ENCODE measurements at regions not wholly inside any gene's neighbourhood (a gene's known extent, or its start where the extent isn't known, plus 50 kb on each side); places are given as distances from the start of the nearest gene placed in this dataset.

GRCh38 chr6:139649128-139649527, 274.7 kb upstream of the CITED2 start:
- H3K9me3 ChIP-seq = no peaks in the 10 kb centered on the region
- in situ Hi-C loops (cut with MboI; ENCODE audit: low sequenced_read_pairs) = no loop called here
- DNase-seq (ENCODE audit: low spot score in 2 of 2) = no peak
- no peaks in the 10 kb centered on the region for H3K4me1 ChIP-seq
- no peaks in the 10 kb centered on the region for H3K36me3 ChIP-seq (replicated peaks)
- H3K4me3 ChIP-seq = no peak overlapping the region
- H3K27me3 ChIP-seq (ENCODE audit: low read depth) = no peaks in the 10 kb centered on the region

- H3K9me3 ChIP-seq = no peaks in the 10 kb centered on the region
- no peak overlapping the region for H3K4me3 ChIP-seq
- no peaks in the 10 kb centered on the region for H3K27me3 ChIP-seq (ENCODE audit: low read depth)
- DNase-seq (ENCODE audit: low spot score in 2 of 2) = no peak
- H3K36me3 ChIP-seq (replicated peaks) = no peaks in the 10 kb centered on the region
- H3K4me1 ChIP-seq = no peaks in the 10 kb centered on the region
- in situ Hi-C loops (cut with MboI; ENCODE audit: low sequenced_read_pairs) = no loop called here
Observed at GRCh38 chr6:139648430-139649000, 274.1 kb upstream of the CITED2 start.

GRCh38 chr6:139647841-139648240, 273.4 kb upstream of the CITED2 start:
- in situ Hi-C loops (cut with MboI; ENCODE audit: low sequenced_read_pairs) = no loop called here
- no peaks in the 10 kb centered on the region for H3K4me1 ChIP-seq
- no peak for DNase-seq (ENCODE audit: low spot score in 2 of 2)
- H3K9me3 ChIP-seq = no peaks in the 10 kb centered on the region
- no peaks in the 10 kb centered on the region for H3K36me3 ChIP-seq (replicated peaks)
- no peak overlapping the region for H3K4me3 ChIP-seq
- H3K27me3 ChIP-seq (ENCODE audit: low read depth) = no peaks in the 10 kb centered on the region

GRCh38 chr6:139647016-139647415, 272.6 kb upstream of the CITED2 start:
- DNase-seq (ENCODE audit: low spot score in 2 of 2) = no peak
- H3K9me3 ChIP-seq = no peaks in the 10 kb centered on the region
- no peaks in the 10 kb centered on the region for H3K27me3 ChIP-seq (ENCODE audit: low read depth)
- no peaks in the 10 kb centered on the region for H3K4me1 ChIP-seq
- in situ Hi-C loops (cut with MboI; ENCODE audit: low sequenced_read_pairs) = no loop called here
- H3K4me3 ChIP-seq = no peak overlapping the region
- H3K36me3 ChIP-seq (replicated peaks) = no peaks in the 10 kb centered on the region

GRCh38 chr6:139644821-139645220, 270.4 kb upstream of the CITED2 start:
- no peaks in the 10 kb centered on the region for H3K9me3 ChIP-seq
- in situ Hi-C loops (cut with MboI; ENCODE audit: low sequenced_read_pairs) = no loop called here
- DNase-seq (ENCODE audit: low spot score in 2 of 2) = no peak
- no peak overlapping the region for H3K4me3 ChIP-seq
- H3K27me3 ChIP-seq (ENCODE audit: low read depth) = no peaks in the 10 kb centered on the region
- no peaks in the 10 kb centered on the region for H3K4me1 ChIP-seq
- no peaks in the 10 kb centered on the region for H3K36me3 ChIP-seq (replicated peaks)

- H3K4me3 ChIP-seq = no peak overlapping the region
- H3K9me3 ChIP-seq = no peaks in the 10 kb centered on the region; the same call in 1 of the 2 replicates
- no peaks in the 10 kb centered on the region for H3K36me3 ChIP-seq (replicated peaks)
- DNase-seq (ENCODE audit: low spot score in 2 of 2) = no peak
- no peaks in the 10 kb centered on the region for H3K27me3 ChIP-seq (ENCODE audit: low read depth)
- no peaks in the 10 kb centered on the region for H3K4me1 ChIP-seq
- in situ Hi-C loops (cut with MboI; ENCODE audit: low sequenced_read_pairs) = no loop called here
Observed at GRCh38 chr6:139643986-139644385, 269.5 kb upstream of the CITED2 start.

GRCh38 chr6:139642346-139642745, 267.9 kb upstream of the CITED2 start:
- in situ Hi-C loops (cut with MboI; ENCODE audit: low sequenced_read_pairs) = no loop called here
- no peak for DNase-seq (ENCODE audit: low spot score in 2 of 2)

GRCh38 chr6:139641376-139641775, 266.9 kb upstream of the CITED2 start:
- H3K27me3 ChIP-seq (ENCODE audit: low read depth) = no peaks in the 10 kb centered on the region
- DNase-seq (ENCODE audit: low spot score in 2 of 2) = no peak
- no peaks in the 10 kb centered on the region for H3K36me3 ChIP-seq (replicated peaks)
- H3K9me3 ChIP-seq = no peaks in the 10 kb centered on the region; the same call in 1 of the 2 replicates
- in situ Hi-C loops (cut with MboI; ENCODE audit: low sequenced_read_pairs) = no loop called here
- no peak overlapping the region for H3K4me3 ChIP-seq
- H3K4me1 ChIP-seq = no peaks in the 10 kb centered on the region

More at GRCh38 chr6:139642346-139642745, 267.9 kb upstream of the CITED2 start:
- no peaks in the 10 kb centered on the region for H3K27me3 ChIP-seq (ENCODE audit: low read depth)
- H3K4me3 ChIP-seq = no peak overlapping the region
- no peaks in the 10 kb centered on the region for H3K4me1 ChIP-seq
- no peaks in the 10 kb centered on the region for H3K36me3 ChIP-seq (replicated peaks)
- no peaks in the 10 kb centered on the region; the same call in 1 of the 2 replicates for H3K9me3 ChIP-seq

GRCh38 chr6:139640921-139641320, 266.5 kb upstream of the CITED2 start:
- DNase-seq (ENCODE audit: low spot score in 2 of 2) = no peak
- no peaks in the 10 kb centered on the region for H3K36me3 ChIP-seq (replicated peaks)
- in situ Hi-C loops (cut with MboI; ENCODE audit: low sequenced_read_pairs) = no loop called here
- no peaks in the 10 kb centered on the region; the same call in 1 of the 2 replicates for H3K9me3 ChIP-seq
- no peaks in the 10 kb centered on the region for H3K4me1 ChIP-seq
- H3K27me3 ChIP-seq (ENCODE audit: low read depth) = no peaks in the 10 kb centered on the region
- no peak overlapping the region for H3K4me3 ChIP-seq

- Histone ChIP-seq H3K9me3 (no peaks in the 10 kb centered on the region; the same call in 1 of the 2 replicates), H3K36me3 (replicated peaks) (no peaks in the 10 kb centered on the region), H3K4me3 (no peak overlapping the region), H3K27me3 (ENCODE audit: low read depth) (no peaks in the 10 kb centered on the region), H3K4me1 (no peaks in the 10 kb centered on the region)
- DNase-seq (ENCODE audit: low spot score in 2 of 2) = no peak
- in situ Hi-C loops (cut with MboI; ENCODE audit: low sequenced_read_pairs) = no loop called here
Observed at GRCh38 chr6:139640448-139640847, 266.0 kb upstream of the CITED2 start.

GRCh38 chr6:139639507-139639906, 265.1 kb upstream of the CITED2 start:
- Histone ChIP-seq H3K36me3 (replicated peaks) (no peaks in the 10 kb centered on the region), H3K4me1 (no peaks in the 10 kb centered on the region), H3K27me3 (ENCODE audit: low read depth) (no peaks in the 10 kb centered on the region), H3K9me3 (no peaks in the 10 kb centered on the region; the same call in 1 of the 2 replicates), H3K4me3 (no peak overlapping the region)
- in situ Hi-C loops (cut with MboI; ENCODE audit: low sequenced_read_pairs) = no loop called here
- no peak for DNase-seq (ENCODE audit: low spot score in 2 of 2)

GRCh38 chr6:139638179-139638941, 263.9 kb upstream of the CITED2 start:
- Histone ChIP-seq H3K4me3 (no peak overlapping the region), H3K27me3 (ENCODE audit: low read depth) (no peaks in the 10 kb centered on the region), H3K9me3 (no peaks in the 10 kb centered on the region; the same call in 1 of the 2 replicates), H3K4me1 (no peaks in the 10 kb centered on the region), H3K36me3 (replicated peaks) (no peaks in the 10 kb centered on the region)
- in situ Hi-C loops (cut with MboI; ENCODE audit: low sequenced_read_pairs) = no loop called here
- DNase-seq (ENCODE audit: low spot score in 2 of 2) = no peak

- Histone ChIP-seq H3K27me3 (ENCODE audit: low read depth) (no peaks in the 10 kb centered on the region), H3K4me3 (no peak overlapping the region), H3K9me3 (no peaks in the 10 kb centered on the region; the same call in 1 of the 2 replicates), H3K36me3 (replicated peaks) (no peaks in the 10 kb centered on the region), H3K4me1 (no peaks in the 10 kb centered on the region)
- DNase-seq (ENCODE audit: low spot score in 2 of 2) = no peak
- in situ Hi-C loops (cut with MboI; ENCODE audit: low sequenced_read_pairs) = no loop called here
Observed at GRCh38 chr6:139637766-139638165, 263.3 kb upstream of the CITED2 start.

- in situ Hi-C loops (cut with MboI; ENCODE audit: low sequenced_read_pairs) = no loop called here
- Histone ChIP-seq H3K4me1 (no peaks in the 10 kb centered on the region), H3K9me3 (no peaks in the 10 kb centered on the region; the same call in 1 of the 2 replicates), H3K36me3 (replicated peaks) (no peaks in the 10 kb centered on the region), H3K4me3 (no peak overlapping the region), H3K27me3 (ENCODE audit: low read depth) (no peaks in the 10 kb centered on the region)
- DNase-seq (ENCODE audit: low spot score in 2 of 2) = no peak
Observed at GRCh38 chr6:139636391-139636790, 261.9 kb upstream of the CITED2 start.
